ENCODE measurements at regions not wholly inside any gene's neighbourhood (a gene's known extent, or its start where the extent isn't known, plus 50 kb on each side); places are given as distances from the start of the nearest gene placed in this dataset.

- Histone ChIP-seq H3K36me3 (ENCODE audit: insufficient read depth) (no peaks in the 10 kb centered on the region), H2AFZ (no peak overlapping the region), H3K9me2 (ENCODE audit: insufficient read depth) (no peaks in the 10 kb centered on the region), H3K4me3 (no peak overlapping the region), H3K4me2 (no peak overlapping the region), H4K20me1 (replicated peaks; ENCODE audit: insufficient read depth) (no peaks in the 10 kb centered on the region), H3K4me1 (ENCODE audit: insufficient read depth) (no peaks in the 10 kb centered on the region), H3K27ac (ENCODE audit: low read depth) (no peak overlapping the region), H3K79me2 (replicated peaks; ENCODE audit: insufficient read depth) (no peaks in the 10 kb centered on the region), H3F3A (replicated peaks; ENCODE audit: low read depth) (no peaks in the 10 kb centered on the region), H3K27me3 (ENCODE audit: insufficient read depth) (no peaks in the 10 kb centered on the region)
- Mint-ChIP-seq H3K27me3 (ENCODE audit: insufficient read depth, low read depth, poor library complexity) (no peaks in the 10 kb centered on the region), H3K27ac (no peak overlapping the region), H3K9me3 (peaks cover 5% of the 10 kb centered on the region; the same call in 2 of the 3 replicates), H3K36me3 (ENCODE audit: low read depth) (no peaks in the 10 kb centered on the region), H3K4me3 (no peak overlapping the region), H3K4me1 (no peaks in the 10 kb centered on the region)
- TF ChIP-seq POLR2AphosphoS5 (IDR thresholded peaks at IDR 0.05; ENCODE audit: low read depth) (no peak), ZNF462 (CRISPR knock-in tag; IDR thresholded peaks at IDR 0.05) (no peak), EZH2 (IDR thresholded peaks at IDR 0.05; ENCODE audit: low read depth, unreplicated experiment) (no peak), STAT1 (IDR thresholded peaks at IDR 0.05; ENCODE audit: unreplicated experiment) (no peak), CTCF (conservative IDR thresholded peaks at IDR 0.05; ENCODE audit: low read depth in 2 of 2) (no peak), EZH2phosphoT487 (IDR thresholded peaks at IDR 0.05; ENCODE audit: unreplicated experiment) (no peak), JUNB (IDR thresholded peaks at IDR 0.05; ENCODE audit: unreplicated experiment) (no peak), ZNF331 (CRISPR knock-in tag; IDR thresholded peaks at IDR 0.05; ENCODE audit: low read depth) (no peak), ZNF114 (CRISPR knock-in tag; IDR thresholded peaks at IDR 0.05) (no peak), ETS1 (IDR thresholded peaks at IDR 0.05) (no peak), CREB1 (CRISPR knock-in tag; IDR thresholded peaks at IDR 0.05; ENCODE audit: low read depth) (no peak), NANOG (IDR thresholded peaks at IDR 0.05; ENCODE audit: borderline replicate concordance) (no peak), REST (IDR thresholded peaks at IDR 0.05; ENCODE audit: unreplicated experiment) (no peak)
- DNase-seq (ENCODE audit: low spot score): no peak
- no peak for ATAC-seq
Observed at GRCh38 chr2:18078216-18078615, 199.7 kb downstream of the KCNS3 start.
